ENCODE measurements at regions not wholly inside any gene's neighbourhood (a gene's known extent, or its start where the extent isn't known, plus 50 kb on each side); places are given as distances from the start of the nearest gene placed in this dataset.

GRCh38 chr20:60892095-60892813 is 359.8 kb upstream of the CDH4 start:
- no peaks in the 10 kb centered on the region for H3K36me3 ChIP-seq
- H3K27ac ChIP-seq, result no peak overlapping the region
- no peaks in the 10 kb centered on the region for H3K9me3 ChIP-seq
- no peaks in the 10 kb centered on the region for H3K27me3 ChIP-seq
- H3K4me3 ChIP-seq, result no peak overlapping the region
- TF ChIP-seq CTCF (IDR thresholded peaks at IDR 0.05), result no peak
- TF ChIP-seq POLR2A (IDR thresholded peaks at IDR 0.05), result no peak
- DNase-seq, result no peak
- intact Hi-C loops (cut with DNase I; ENCODE audit: low total_unique reads), result no loop called here
- H3K4me1 ChIP-seq, result no peaks in the 10 kb centered on the region

GRCh38 chr20:60894091-60894490 is 358.0 kb upstream of the CDH4 start:
- intact Hi-C loops (cut with DNase I; ENCODE audit: low total_unique reads), result no loop called here
- TF ChIP-seq POLR2A (IDR thresholded peaks at IDR 0.05) (no peak), CTCF (IDR thresholded peaks at IDR 0.05) (no peak)
- Histone ChIP-seq H3K36me3 (no peaks in the 10 kb centered on the region), H3K4me1 (no peaks in the 10 kb centered on the region), H3K4me3 (no peak overlapping the region), H3K27me3 (no peaks in the 10 kb centered on the region), H3K9me3 (no peaks in the 10 kb centered on the region), H3K27ac (no peak overlapping the region)
- DNase-seq, result no peak

DNA sequence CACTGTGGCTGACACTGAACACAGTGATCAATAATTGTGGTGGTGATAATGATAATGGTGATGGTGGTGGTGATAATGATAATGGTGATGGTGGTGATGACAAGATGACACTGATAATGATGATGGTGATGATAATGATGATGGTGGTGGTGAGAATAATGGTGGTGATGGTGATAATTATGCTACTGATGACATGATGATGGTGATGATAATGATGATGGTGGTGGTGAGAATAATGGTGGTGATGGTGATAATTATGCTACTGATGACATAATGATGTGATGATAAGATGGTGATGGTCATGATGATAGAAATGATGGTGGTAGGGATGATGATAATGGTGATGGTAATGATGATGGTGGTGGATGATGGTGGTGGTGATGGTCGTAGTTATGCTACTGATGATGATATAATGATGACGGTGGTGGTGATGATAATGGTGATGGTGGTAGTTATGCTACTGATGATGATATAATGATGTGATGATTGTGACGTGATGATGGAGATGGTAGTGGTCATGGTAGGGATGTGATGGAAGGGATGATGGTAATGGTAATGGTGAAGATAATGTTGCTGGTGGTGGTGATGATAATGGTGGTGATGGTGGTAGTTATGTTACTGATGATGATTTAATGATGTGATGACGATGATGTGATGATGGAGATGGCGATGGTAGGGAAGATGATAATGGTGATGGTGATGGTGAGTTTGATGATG is 356.5 kb upstream of the CDH4 start:
- no peak for DNase-seq
- no peak overlapping the region for H3K4me3 ChIP-seq
- intact Hi-C loops (cut with DNase I; ENCODE audit: low total_unique reads), result no loop called here
- H3K27me3 ChIP-seq, result no peaks in the 10 kb centered on the region
- no peaks in the 10 kb centered on the region for H3K4me1 ChIP-seq
- no peak for TF ChIP-seq CTCF (IDR thresholded peaks at IDR 0.05)
- H3K9me3 ChIP-seq, result no peaks in the 10 kb centered on the region
- H3K27ac ChIP-seq, result no peak overlapping the region
- H3K36me3 ChIP-seq, result no peaks in the 10 kb centered on the region

GRCh38 chr20:60897976-60898375 is 354.1 kb upstream of the CDH4 start:
- Histone ChIP-seq H3K4me3 (no peak overlapping the region), H3K27ac (no peak overlapping the region), H3K9me3 (no peaks in the 10 kb centered on the region), H3K27me3 (no peaks in the 10 kb centered on the region), H3K36me3 (no peaks in the 10 kb centered on the region), H3K4me1 (no peaks in the 10 kb centered on the region)
- intact Hi-C loops (cut with DNase I; ENCODE audit: low total_unique reads), result no loop called here
- TF ChIP-seq POLR2A (IDR thresholded peaks at IDR 0.05) (no peak), CTCF (IDR thresholded peaks at IDR 0.05) (no peak)
- DNase-seq, result no peak

DNA sequence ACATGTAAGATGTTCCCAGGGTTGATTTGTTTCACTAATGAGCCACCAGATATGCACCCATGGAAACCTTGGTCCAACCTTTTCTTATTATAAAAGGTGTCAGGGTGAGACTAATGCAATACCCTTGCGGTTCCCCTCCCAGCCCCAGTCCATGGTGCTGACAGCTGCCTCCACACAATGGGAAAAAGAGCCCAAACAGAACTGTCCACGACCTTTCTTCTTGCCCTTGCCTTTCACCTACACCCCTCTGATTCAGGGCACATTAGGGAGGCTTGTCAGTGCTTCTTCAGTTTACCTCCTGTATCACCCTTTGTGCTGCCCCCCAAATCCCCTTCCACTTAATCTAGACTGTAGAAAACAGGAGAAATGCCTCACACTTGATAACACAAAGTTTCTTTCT is 352.7 kb upstream of the CDH4 start:
- intact Hi-C loops (cut with DNase I; ENCODE audit: low total_unique reads), result no loop called here
- TF ChIP-seq POLR2A (IDR thresholded peaks at IDR 0.05) (no peak), CTCF (IDR thresholded peaks at IDR 0.05) (no peak)
- DNase-seq, result no peak
- H3K27me3 ChIP-seq, result no peaks in the 10 kb centered on the region
- H3K4me1 ChIP-seq, result no peaks in the 10 kb centered on the region
- no peak overlapping the region for H3K4me3 ChIP-seq
- no peaks in the 10 kb centered on the region for H3K36me3 ChIP-seq
- no peak overlapping the region for H3K27ac ChIP-seq
- H3K9me3 ChIP-seq, result no peaks in the 10 kb centered on the region

All from uterus (tissue), 3 donors.